ENCODE measurements at regions not wholly inside any gene's neighbourhood (a gene's known extent, or its start where the extent isn't known, plus 50 kb on each side); places are given as distances from the start of the nearest gene placed in this dataset.
"Not testable (repeated sequence)": the region's sequence is repeated elsewhere in the genome, so short reads cannot be mapped to it uniquely, and the experiment has no call there.

DNA sequence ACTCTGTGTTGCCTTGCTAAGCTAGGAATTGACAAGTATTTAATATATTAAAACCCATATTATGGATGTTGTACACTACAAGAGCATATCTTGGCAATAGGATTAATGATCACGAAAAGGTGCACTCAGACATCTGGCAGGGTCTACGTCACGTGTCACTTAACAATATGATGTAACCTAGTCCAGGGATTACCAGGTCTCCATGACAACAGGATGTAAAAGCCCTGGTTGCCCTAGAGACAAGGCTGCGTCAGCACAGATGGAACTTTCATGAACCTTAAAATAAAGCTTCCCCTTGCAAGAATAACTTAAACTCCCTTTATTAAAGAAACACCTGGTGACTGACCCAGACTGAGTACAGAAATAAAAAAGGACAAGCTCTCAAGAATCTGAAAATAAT is 717.8 kb downstream of the CDH18 start:
- no peak overlapping the region for H3K4me3 Mint-ChIP-seq
- no peak for DNase-seq
- H3K36me3 Mint-ChIP-seq (ENCODE audit: low read depth), result no peaks in the 10 kb centered on the region
- H3K4me1 Mint-ChIP-seq (ENCODE audit: low read depth), result no peaks in the 10 kb centered on the region
- H3K9me3 Mint-ChIP-seq, result peaks cover 35% of the 10 kb centered on the region
- TF ChIP-seq, protein P1, sequence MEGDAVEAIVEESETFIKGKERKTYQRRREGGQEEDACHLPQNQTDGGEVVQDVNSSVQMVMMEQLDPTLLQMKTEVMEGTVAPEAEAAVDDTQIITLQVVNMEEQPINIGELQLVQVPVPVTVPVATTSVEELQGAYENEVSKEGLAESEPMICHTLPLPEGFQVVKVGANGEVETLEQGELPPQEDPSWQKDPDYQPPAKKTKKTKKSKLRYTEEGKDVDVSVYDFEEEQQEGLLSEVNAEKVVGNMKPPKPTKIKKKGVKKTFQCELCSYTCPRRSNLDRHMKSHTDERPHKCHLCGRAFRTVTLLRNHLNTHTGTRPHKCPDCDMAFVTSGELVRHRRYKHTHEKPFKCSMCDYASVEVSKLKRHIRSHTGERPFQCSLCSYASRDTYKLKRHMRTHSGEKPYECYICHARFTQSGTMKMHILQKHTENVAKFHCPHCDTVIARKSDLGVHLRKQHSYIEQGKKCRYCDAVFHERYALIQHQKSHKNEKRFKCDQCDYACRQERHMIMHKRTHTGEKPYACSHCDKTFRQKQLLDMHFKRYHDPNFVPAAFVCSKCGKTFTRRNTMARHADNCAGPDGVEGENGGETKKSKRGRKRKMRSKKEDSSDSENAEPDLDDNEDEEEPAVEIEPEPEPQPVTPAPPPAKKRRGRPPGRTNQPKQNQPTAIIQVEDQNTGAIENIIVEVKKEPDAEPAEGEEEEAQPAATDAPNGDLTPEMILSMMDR (IDR thresholded peaks at IDR 0.05), result no peak
- no peaks in the 10 kb centered on the region for H3K27me3 Mint-ChIP-seq (ENCODE audit: insufficient read depth)
- H3K27ac Mint-ChIP-seq, result no peak overlapping the region

DNA sequence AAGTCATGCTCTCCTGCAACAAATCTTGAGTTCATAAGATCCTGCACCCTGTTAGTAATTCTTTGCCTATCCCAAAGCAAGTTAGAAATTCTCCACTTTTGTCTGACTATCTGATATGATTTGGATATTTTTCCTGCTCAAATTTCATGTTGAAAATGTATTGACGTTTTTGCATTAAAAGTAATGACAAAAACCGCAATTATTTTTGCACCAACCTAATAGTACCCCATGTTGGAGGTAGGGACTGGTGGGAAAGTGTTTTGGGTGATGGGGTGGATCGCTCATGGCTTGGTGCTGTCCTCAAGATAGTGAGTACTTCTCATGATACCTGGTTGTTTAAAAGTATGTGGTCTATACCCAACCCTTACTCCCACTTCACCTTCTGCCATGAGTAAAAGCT is 713.4 kb downstream of the CDH18 start:
- Mint-ChIP-seq H3K27me3 (ENCODE audit: insufficient read depth) (no peaks in the 10 kb centered on the region), H3K36me3 (ENCODE audit: low read depth) (0 out of 2 replicates have a peak, but pooled peaks cover 6% of the 10 kb centered on the region), H3K4me1 (ENCODE audit: low read depth) (no peaks in the 10 kb centered on the region), H3K9me3 (peaks cover 52% of the 10 kb centered on the region), H3K4me3 (no peak overlapping the region), H3K27ac (no peak overlapping the region)
- no peak for DNase-seq
- TF ChIP-seq, protein P1 (IDR thresholded peaks at IDR 0.05), result no peak

DNA sequence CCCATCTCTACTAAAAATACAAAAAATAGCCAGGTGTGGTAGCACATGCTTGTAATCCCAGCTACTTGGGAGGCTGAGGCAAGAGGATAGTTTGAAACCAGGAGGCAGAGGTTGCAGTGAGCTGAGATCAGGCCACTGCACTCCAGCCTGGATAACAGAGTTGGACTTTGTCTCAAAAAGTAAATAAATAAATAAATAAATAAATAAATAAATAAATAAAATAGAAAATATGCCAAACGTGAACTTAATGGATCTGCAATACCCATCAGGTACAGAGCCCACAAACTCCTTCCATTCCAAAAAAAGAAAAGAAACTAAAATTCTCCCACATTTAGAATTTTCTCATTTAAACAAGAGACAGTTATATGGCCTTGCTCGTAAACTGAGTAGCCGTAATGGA is 702.7 kb downstream of the CDH18 start:
- Mint-ChIP-seq H3K4me1 (ENCODE audit: low read depth) (no peaks in the 10 kb centered on the region), H3K27me3 (ENCODE audit: insufficient read depth) (no peaks in the 10 kb centered on the region), H3K4me3 (no peak overlapping the region), H3K36me3 (ENCODE audit: low read depth) (peaks cover 8% of the 10 kb centered on the region; the same call in 1 of the 2 replicates), H3K27ac (no peak overlapping the region), H3K9me3 (peaks cover 45% of the 10 kb centered on the region)
- TF ChIP-seq, protein P1 (IDR thresholded peaks at IDR 0.05), result no peak
- no peak for DNase-seq

- peaks cover 34% of the 10 kb centered on the region for H3K9me3 Mint-ChIP-seq
- H3K27ac Mint-ChIP-seq; H3K4me1 Mint-ChIP-seq (ENCODE audit: low read depth); DNase-seq; H3K4me3 Mint-ChIP-seq; H3K27me3 Mint-ChIP-seq (ENCODE audit: insufficient read depth); H3K36me3 Mint-ChIP-seq (ENCODE audit: low read depth): not testable (repeated sequence)
These were observed 700.3 kb downstream of the CDH18 start for GRCh38 chr5:19287548-19288277.

DNA sequence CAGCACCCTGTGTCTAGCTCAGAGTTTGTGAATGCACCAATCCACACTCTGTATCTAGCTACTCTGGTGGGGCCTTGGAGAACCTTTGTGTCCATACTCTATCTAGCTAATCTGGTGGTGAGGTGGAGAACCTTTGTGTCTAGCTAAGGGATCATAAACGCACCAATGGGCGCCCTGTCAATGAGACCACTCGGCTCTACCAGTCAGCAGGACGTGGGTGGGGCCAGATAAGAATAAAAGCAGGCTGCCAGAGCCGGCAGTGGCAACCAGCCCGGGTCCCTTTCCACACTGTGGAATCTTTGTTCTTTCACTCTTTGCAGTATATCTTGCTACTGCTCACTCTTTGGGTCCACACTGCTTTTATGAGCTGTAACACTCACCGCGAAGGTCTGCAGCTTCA is 699.7 kb downstream of the CDH18 start:
- not testable (repeated sequence) for H3K4me3 Mint-ChIP-seq; H3K4me1 Mint-ChIP-seq (ENCODE audit: low read depth); H3K27ac Mint-ChIP-seq; DNase-seq; H3K27me3 Mint-ChIP-seq (ENCODE audit: insufficient read depth); H3K36me3 Mint-ChIP-seq (ENCODE audit: low read depth)
- peaks cover 32% of the 10 kb centered on the region for H3K9me3 Mint-ChIP-seq

DNA sequence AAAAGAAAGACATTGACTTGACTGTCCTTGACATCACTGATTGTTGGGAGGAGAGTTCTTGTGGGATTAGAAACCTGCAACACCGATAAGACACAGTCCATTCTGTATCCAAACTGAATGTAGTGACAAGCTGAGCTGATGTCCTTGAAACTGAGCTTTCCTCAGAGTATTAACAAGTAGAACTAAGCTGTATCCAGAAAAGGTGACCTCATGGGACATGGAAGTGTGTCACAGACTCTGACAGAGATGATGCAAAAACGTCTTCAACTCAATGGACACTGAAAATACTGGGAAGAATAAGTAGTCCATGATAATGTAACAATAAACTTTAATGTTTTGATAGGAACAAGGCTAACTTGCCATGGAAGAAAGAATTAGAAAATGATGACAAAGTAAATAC is 690.1 kb downstream of the CDH18 start:
- Mint-ChIP-seq H3K4me1 (ENCODE audit: low read depth) (no peaks in the 10 kb centered on the region), H3K4me3 (no peak overlapping the region), H3K36me3 (ENCODE audit: low read depth) (no peaks in the 10 kb centered on the region; the same call in 1 of the 2 replicates), H3K27ac (no peak overlapping the region), H3K9me3 (peaks cover 24% of the 10 kb centered on the region), H3K27me3 (ENCODE audit: insufficient read depth) (no peaks in the 10 kb centered on the region)
- no peak for DNase-seq
- TF ChIP-seq, protein P1 (IDR thresholded peaks at IDR 0.05), result no peak
